DND-41 (cell line): ENCODE measurements at regions not wholly inside any gene's neighbourhood (a gene's known extent, or its start where the extent isn't known, plus 50 kb on each side); places are given as distances from the start of the nearest gene placed in this dataset.

Experiments used
- ATAC-seq: fragments of 200-7000 bp; cut with Tn5 transposase; 3 replicates; pipeline ENCODE4 v1.9.1; 2021; ENCODE audit warnings: low read depth; ENCODE audit not compliant: insufficient read depth
- DNase-seq: peaks from one replicate; pipeline ENCODE4 v3.0.0-alpha.2; 2020
- H2AFZ ChIP-seq: 2 replicates; pipeline ENCODE4 v1.6.0; 2012; ENCODE audit warnings: low read depth, low read length
- H3K27ac ChIP-seq: 2 replicates; pipeline ENCODE4 v1.5.1; 2012; ENCODE audit warnings: low read length, inconsistent platforms
- H3K27me3 ChIP-seq: fragments of 200-600 bp; sonication (generic); 2 replicates; pipeline ENCODE4 v1.6.0; 2012; ENCODE audit warnings: low read length, mild to moderate bottlenecking, inconsistent platforms; ENCODE audit not compliant: insufficient read depth, poor library complexity
- H3K36me3 ChIP-seq: 2 replicates; pipeline ENCODE4 v1.5.1; 2012; ENCODE audit warnings: low read length, inconsistent platforms; ENCODE audit not compliant: insufficient read depth
- H3K4me1 ChIP-seq: 2 replicates; pipeline ENCODE4 v1.5.1; 2012; ENCODE audit warnings: mild to moderate bottlenecking, low read length; ENCODE audit not compliant: insufficient read depth
- H3K4me2 ChIP-seq: 2 replicates; pipeline ENCODE4 v1.6.0; 2012; ENCODE audit warnings: mild to moderate bottlenecking, moderate library complexity, low read length, inconsistent platforms; ENCODE audit not compliant: insufficient read depth
- H3K4me3 ChIP-seq, 2 experiments: fragments of 200-600 bp in 1 of 2; shearing (Covaris generic) in 1 of 2; 2 replicates each; pipeline ENCODE4 v1.5.1; 2012 to 2016; ENCODE audit warnings: inconsistent platforms in 2 of 2, low read length in 2 of 2, mild to moderate bottlenecking in 2 of 2, low read depth in 1 of 2, moderate library complexity in 1 of 2
- H3K79me2 ChIP-seq: 2 replicates; pipeline ENCODE4 v1.6.0; 2012; ENCODE audit warnings: low read length, inconsistent platforms; ENCODE audit not compliant: insufficient read depth
- H3K9ac ChIP-seq: 2 replicates; pipeline ENCODE4 v1.6.0; 2012; ENCODE audit warnings: low read depth, mild to moderate bottlenecking, inconsistent platforms, low read length, moderate library complexity
- H3K9me3 ChIP-seq: 2 replicates; pipeline ENCODE4 v1.5.1; 2012; ENCODE audit warnings: low read length, moderate library complexity, mild to moderate bottlenecking, inconsistent platforms; ENCODE audit not compliant: insufficient read depth, severe bottlenecking
- H4K20me1 ChIP-seq: 2 replicates; pipeline ENCODE4 v1.6.0; 2012; ENCODE audit warnings: low read length; ENCODE audit not compliant: insufficient read depth
- EZH2 ChIP-seq: IDR thresholded peaks from 3 replicates; pipeline ENCODE4 v1.6.1; 2012; ENCODE audit warnings: borderline replicate concordance, low read depth, mild to moderate bottlenecking, moderate library complexity, low read length, inconsistent platforms; ENCODE audit not compliant: severe bottlenecking
- TF ChIP-seq, protein P1 (sequence below): IDR thresholded peaks from 2 replicates; pipeline ENCODE4 v1.5.1; 2012; ENCODE audit warnings: borderline replicate concordance, low read length, moderate library complexity, mild to moderate bottlenecking; ENCODE audit not compliant: poor library complexity, severe bottlenecking; ENCODE audit errors: extremely low read depth

DNA sequence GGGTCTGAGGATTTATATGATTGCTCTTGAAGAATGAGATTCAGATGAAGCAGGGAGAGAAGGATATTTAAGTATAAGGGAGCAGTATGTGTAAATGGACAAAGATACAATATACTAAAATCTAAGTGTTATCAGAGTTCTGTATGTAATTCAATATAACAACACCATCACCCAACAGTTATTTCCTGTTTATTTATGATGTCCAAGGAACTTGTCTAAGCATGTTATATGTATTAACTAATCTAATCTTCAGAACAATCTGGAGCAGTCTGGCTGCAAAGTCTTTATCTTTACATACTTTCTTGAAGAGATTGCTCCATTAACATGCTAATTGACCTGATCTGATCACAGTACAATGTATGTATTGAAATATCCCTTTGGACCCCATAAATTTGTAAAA lies 203.8 kb upstream of the WDFY3 start:
- H3K27me3 ChIP-seq = no peaks in the 10 kb centered on the region
- no peaks in the 10 kb centered on the region for H3K9me3 ChIP-seq
- H3K4me1 ChIP-seq = no peaks in the 10 kb centered on the region
- H2AFZ ChIP-seq = no peak overlapping the region
- no peak for DNase-seq
- no peaks in the 10 kb centered on the region for H4K20me1 ChIP-seq
- ATAC-seq = no peak
- no peak overlapping the region for H3K4me2 ChIP-seq
- H3K36me3 ChIP-seq = no peaks in the 10 kb centered on the region
- TF ChIP-seq, protein P1, sequence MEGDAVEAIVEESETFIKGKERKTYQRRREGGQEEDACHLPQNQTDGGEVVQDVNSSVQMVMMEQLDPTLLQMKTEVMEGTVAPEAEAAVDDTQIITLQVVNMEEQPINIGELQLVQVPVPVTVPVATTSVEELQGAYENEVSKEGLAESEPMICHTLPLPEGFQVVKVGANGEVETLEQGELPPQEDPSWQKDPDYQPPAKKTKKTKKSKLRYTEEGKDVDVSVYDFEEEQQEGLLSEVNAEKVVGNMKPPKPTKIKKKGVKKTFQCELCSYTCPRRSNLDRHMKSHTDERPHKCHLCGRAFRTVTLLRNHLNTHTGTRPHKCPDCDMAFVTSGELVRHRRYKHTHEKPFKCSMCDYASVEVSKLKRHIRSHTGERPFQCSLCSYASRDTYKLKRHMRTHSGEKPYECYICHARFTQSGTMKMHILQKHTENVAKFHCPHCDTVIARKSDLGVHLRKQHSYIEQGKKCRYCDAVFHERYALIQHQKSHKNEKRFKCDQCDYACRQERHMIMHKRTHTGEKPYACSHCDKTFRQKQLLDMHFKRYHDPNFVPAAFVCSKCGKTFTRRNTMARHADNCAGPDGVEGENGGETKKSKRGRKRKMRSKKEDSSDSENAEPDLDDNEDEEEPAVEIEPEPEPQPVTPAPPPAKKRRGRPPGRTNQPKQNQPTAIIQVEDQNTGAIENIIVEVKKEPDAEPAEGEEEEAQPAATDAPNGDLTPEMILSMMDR = no peak
- no peak for TF ChIP-seq EZH2
- no peaks in the 10 kb centered on the region for H3K79me2 ChIP-seq
- H3K4me3 ChIP-seq = no peak overlapping the region
- H3K27ac ChIP-seq = no peak overlapping the region
- H3K9ac ChIP-seq = no peak overlapping the region

DNA sequence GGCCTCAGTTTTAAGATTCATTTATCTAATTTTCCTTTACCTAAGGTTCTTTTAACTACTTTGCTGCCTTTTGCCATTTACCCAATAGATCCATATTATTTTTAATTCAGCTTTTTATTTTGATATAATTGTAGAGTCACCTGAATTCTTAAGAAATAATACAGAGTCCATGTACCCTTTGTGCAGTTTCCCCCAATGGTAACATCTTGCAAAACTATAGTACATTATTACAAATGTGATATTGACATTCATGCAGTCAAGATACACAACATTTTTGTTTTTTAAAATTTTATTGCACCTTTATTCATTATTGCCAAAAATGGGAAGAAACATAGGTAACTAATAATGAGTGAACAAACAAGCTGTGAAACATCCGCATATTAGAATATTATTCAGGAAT lies 208.7 kb upstream of the WDFY3 start:
- Histone ChIP-seq H3K36me3 (no peaks in the 10 kb centered on the region), H3K9ac (no peak overlapping the region), H3K4me2 (no peak overlapping the region), H3K4me1 (no peaks in the 10 kb centered on the region), H4K20me1 (no peaks in the 10 kb centered on the region), H3K27ac (no peak overlapping the region), H2AFZ (no peak overlapping the region), H3K4me3 (no peak overlapping the region), H3K79me2 (no peaks in the 10 kb centered on the region), H3K9me3 (no peaks in the 10 kb centered on the region), H3K27me3 (no peaks in the 10 kb centered on the region)
- TF ChIP-seq, protein P1 = no peak
- TF ChIP-seq EZH2 = no peak
- DNase-seq (no peak), ATAC-seq (no peak)

DNA sequence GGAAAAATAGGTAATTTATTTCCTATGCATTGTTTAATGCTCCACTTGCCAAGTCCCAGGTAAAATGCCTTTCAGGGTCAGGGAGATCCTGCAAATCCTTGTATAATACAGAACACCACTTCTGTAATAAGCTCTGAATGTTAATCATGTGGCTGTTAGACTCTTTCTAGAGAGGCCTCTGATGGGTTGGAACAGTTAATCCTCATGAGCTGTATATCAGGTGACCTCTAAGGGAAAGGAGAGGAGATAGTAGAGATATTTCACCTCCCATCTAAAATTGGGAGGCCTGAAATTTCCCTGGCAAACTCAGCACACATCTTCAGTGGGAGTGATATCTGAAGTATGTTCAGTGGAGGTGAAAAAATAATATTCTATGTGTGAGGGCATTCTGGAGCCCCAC lies 210.6 kb upstream of the WDFY3 start:
- no peak for DNase-seq

DNA sequence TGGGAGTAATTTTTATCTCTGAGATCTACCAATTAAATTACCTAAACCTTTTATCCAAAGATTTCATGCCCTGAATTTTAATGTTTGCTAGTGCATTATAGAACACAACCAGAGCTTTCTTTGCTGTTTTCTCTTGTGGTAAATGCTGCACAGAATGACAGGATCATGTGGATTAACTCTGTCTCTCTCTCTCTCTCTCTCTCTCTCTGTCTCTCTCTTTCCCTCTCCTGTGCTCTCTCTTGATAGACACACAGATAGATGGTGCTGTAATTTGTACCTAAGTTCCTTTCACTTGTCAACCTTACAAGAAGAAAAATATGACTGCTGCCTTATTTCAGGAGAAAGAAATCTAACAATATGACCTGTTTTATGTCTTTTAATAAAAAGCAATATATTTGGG lies 211.2 kb upstream of the WDFY3 start:
- no peaks in the 10 kb centered on the region for H3K36me3 ChIP-seq
- no peak overlapping the region for H3K4me2 ChIP-seq
- DNase-seq = no peak
- H3K27ac ChIP-seq = no peak overlapping the region
- no peak overlapping the region for H3K9ac ChIP-seq
- no peaks in the 10 kb centered on the region for H4K20me1 ChIP-seq
- H3K27me3 ChIP-seq = no peaks in the 10 kb centered on the region
- H3K4me1 ChIP-seq = no peaks in the 10 kb centered on the region
- TF ChIP-seq, protein P1 = no peak
- no peak for TF ChIP-seq EZH2
- no peak for ATAC-seq
- H3K4me3 ChIP-seq = no peak overlapping the region
- H3K9me3 ChIP-seq = no peaks in the 10 kb centered on the region
- no peaks in the 10 kb centered on the region for H3K79me2 ChIP-seq
- no peak overlapping the region for H2AFZ ChIP-seq

More for the DNA sequence above, 210.6 kb upstream of the WDFY3 start:
- no peaks in the 10 kb centered on the region for H3K4me1 ChIP-seq
- no peaks in the 10 kb centered on the region for H3K9me3 ChIP-seq
- ATAC-seq = no peak
- H3K9ac ChIP-seq = no peak overlapping the region
- no peaks in the 10 kb centered on the region for H3K36me3 ChIP-seq
- no peak overlapping the region for H3K27ac ChIP-seq
- H3K79me2 ChIP-seq = no peaks in the 10 kb centered on the region
- no peak overlapping the region for H2AFZ ChIP-seq
- no peaks in the 10 kb centered on the region for H3K27me3 ChIP-seq
- no peaks in the 10 kb centered on the region for H4K20me1 ChIP-seq
- H3K4me3 ChIP-seq = no peak overlapping the region
- no peak overlapping the region for H3K4me2 ChIP-seq
- TF ChIP-seq, protein P1 = no peak
